ENCODE measurements at regions not wholly inside any gene's neighbourhood (a gene's known extent, or its start where the extent isn't known, plus 50 kb on each side); places are given as distances from the start of the nearest gene placed in this dataset.

DNA sequence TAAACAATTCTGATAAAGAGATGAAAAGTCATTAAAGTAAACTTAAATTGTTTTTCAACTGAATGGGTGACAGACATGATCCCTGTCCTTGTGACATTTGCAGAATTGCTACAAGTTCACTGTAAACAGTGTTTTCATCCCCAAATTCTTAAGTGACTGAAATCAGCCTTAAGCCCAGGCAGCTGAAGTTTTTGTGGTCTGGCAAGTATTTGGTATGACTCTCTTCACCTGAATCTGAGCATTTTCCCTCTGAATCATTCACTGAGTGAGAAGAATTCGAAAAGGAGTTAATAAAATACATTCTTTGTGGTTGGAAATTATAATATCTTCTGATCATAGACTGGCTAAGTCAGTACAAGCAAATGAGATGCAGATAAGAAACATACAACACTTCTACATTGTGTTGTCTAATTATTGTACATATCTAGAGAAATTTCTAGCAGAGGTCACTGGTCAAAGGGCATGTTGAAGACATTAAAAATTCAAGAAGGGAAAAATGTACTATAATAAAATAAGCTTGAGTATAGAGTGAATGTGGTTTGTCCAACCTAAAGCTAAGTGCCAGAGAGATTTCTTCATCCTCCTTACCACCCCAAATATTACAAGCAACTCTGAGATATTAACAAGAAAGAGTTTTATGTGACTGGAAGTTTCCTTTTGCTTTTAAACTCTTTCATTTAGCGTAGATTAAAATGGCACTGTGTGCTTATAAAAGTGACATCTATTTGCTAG is 177.8 kb upstream of the DIO2 start:
- no peaks in the 10 kb centered on the region for H4K20me1 ChIP-seq (ENCODE audit: insufficient read depth, low read length)
- H3K4me1 ChIP-seq (ENCODE audit: low read length): no peaks in the 10 kb centered on the region
- H3K79me2 ChIP-seq (ENCODE audit: low read length): no peaks in the 10 kb centered on the region
- H3K4me3 ChIP-seq (ENCODE audit: low read length): no peak overlapping the region
- DNase-seq: no peak
- no peaks in the 10 kb centered on the region for H3K9me3 ChIP-seq (replicated peaks; ENCODE audit: insufficient read depth, low read length)
- H3F3A ChIP-seq (ENCODE audit: insufficient read depth, low read length): no peaks in the 10 kb centered on the region
- H3K27me3 ChIP-seq (replicated peaks; ENCODE audit: insufficient read depth, low read length): no peaks in the 10 kb centered on the region
- H2AFZ ChIP-seq (ENCODE audit: low read length): no peak overlapping the region
- TF ChIP-seq, protein P1, sequence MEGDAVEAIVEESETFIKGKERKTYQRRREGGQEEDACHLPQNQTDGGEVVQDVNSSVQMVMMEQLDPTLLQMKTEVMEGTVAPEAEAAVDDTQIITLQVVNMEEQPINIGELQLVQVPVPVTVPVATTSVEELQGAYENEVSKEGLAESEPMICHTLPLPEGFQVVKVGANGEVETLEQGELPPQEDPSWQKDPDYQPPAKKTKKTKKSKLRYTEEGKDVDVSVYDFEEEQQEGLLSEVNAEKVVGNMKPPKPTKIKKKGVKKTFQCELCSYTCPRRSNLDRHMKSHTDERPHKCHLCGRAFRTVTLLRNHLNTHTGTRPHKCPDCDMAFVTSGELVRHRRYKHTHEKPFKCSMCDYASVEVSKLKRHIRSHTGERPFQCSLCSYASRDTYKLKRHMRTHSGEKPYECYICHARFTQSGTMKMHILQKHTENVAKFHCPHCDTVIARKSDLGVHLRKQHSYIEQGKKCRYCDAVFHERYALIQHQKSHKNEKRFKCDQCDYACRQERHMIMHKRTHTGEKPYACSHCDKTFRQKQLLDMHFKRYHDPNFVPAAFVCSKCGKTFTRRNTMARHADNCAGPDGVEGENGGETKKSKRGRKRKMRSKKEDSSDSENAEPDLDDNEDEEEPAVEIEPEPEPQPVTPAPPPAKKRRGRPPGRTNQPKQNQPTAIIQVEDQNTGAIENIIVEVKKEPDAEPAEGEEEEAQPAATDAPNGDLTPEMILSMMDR (IDR thresholded peaks at IDR 0.05; ENCODE audit: low read length): no peak
- TF ChIP-seq EZH2phosphoT487 (IDR thresholded peaks at IDR 0.05; ENCODE audit: low read length) (no peak), EZH2 (optimal IDR thresholded peaks at IDR 0.05; ENCODE audit: low read depth, low read length) (no peak)
- no peaks in the 10 kb centered on the region for H3K9me2 ChIP-seq (replicated peaks; ENCODE audit: insufficient read depth, low read length)
- H3K27ac ChIP-seq (ENCODE audit: low read length): no peak overlapping the region
- H3K4me2 ChIP-seq (ENCODE audit: low read depth, low read length): no peak overlapping the region
- no peak overlapping the region for H3K9ac ChIP-seq (ENCODE audit: low read length)
- H3K36me3 ChIP-seq (replicated peaks; ENCODE audit: insufficient read depth, low read length): no peaks in the 10 kb centered on the region

DNA sequence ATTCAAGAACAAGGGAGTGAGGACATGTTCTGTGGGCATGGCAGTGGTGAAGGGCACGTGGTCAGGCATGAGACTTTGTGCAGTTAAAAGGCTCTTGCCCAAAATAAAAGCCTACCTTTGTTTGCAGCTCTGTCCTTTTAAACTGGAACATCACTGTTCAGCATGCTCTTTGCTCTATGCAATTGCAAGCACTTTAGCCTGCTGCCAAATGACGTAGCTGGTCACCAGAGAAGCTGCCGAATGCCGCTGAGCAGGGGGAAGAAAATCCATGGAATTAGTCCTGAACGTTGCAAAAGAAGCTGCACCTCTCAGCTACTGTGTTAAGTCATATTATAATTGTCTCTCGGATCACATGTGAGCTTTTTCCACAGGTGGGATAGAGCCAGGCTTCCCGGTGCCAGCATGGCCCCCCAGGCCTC is 176.3 kb upstream of the DIO2 start:
- Histone ChIP-seq H3K9ac (ENCODE audit: low read length) (no peak overlapping the region), H2AFZ (ENCODE audit: low read length) (no peak overlapping the region), H3K4me1 (ENCODE audit: low read length) (no peaks in the 10 kb centered on the region), H3K79me2 (ENCODE audit: low read length) (no peaks in the 10 kb centered on the region), H3K9me3 (replicated peaks; ENCODE audit: insufficient read depth, low read length) (no peaks in the 10 kb centered on the region), H4K20me1 (ENCODE audit: insufficient read depth, low read length) (no peaks in the 10 kb centered on the region), H3F3A (ENCODE audit: insufficient read depth, low read length) (no peaks in the 10 kb centered on the region), H3K9me2 (replicated peaks; ENCODE audit: insufficient read depth, low read length) (no peaks in the 10 kb centered on the region), H3K27ac (ENCODE audit: low read length) (no peak overlapping the region), H3K4me3 (ENCODE audit: low read length) (no peak overlapping the region), H3K4me2 (ENCODE audit: low read depth, low read length) (no peak overlapping the region), H3K27me3 (replicated peaks; ENCODE audit: insufficient read depth, low read length) (no peaks in the 10 kb centered on the region), H3K36me3 (replicated peaks; ENCODE audit: insufficient read depth, low read length) (no peaks in the 10 kb centered on the region)
- no peak for TF ChIP-seq EZH2 (optimal IDR thresholded peaks at IDR 0.05; ENCODE audit: low read depth, low read length)
- no peak for TF ChIP-seq EZH2phosphoT487 (IDR thresholded peaks at IDR 0.05; ENCODE audit: low read length)
- TF ChIP-seq, protein P1 (IDR thresholded peaks at IDR 0.05; ENCODE audit: low read length): no peak
- DNase-seq: no peak

DNA sequence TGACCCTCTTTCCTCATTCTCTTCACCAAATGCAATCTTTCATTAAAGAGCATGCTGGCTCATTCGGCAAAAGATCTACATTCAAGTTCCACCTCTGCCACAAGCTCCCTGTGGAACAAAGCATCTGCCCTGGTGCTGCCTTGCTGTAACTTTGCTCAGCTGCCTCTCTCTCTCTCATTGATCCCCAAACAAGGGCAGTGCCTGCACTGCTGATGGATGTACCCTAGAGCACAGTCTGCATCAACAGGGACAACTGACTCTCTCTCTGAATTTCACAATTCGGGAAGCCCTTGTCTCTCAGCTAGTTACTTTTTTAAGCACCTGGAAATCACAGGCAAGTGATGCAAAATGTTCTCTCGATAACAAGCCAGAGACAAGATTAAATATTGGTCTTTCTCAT is 174.0 kb upstream of the DIO2 start:
- TF ChIP-seq, protein P1 (IDR thresholded peaks at IDR 0.05; ENCODE audit: low read length): no peak
- no peak for TF ChIP-seq EZH2 (optimal IDR thresholded peaks at IDR 0.05; ENCODE audit: low read depth, low read length)
- no peak for TF ChIP-seq EZH2phosphoT487 (IDR thresholded peaks at IDR 0.05; ENCODE audit: low read length)
- H3K27me3 ChIP-seq (replicated peaks; ENCODE audit: insufficient read depth, low read length): no peaks in the 10 kb centered on the region
- no peaks in the 10 kb centered on the region for H3F3A ChIP-seq (ENCODE audit: insufficient read depth, low read length)
- no peak overlapping the region for H3K9ac ChIP-seq (ENCODE audit: low read length)
- H3K9me2 ChIP-seq (replicated peaks; ENCODE audit: insufficient read depth, low read length): no peaks in the 10 kb centered on the region
- H3K27ac ChIP-seq (ENCODE audit: low read length): no peak overlapping the region
- H3K9me3 ChIP-seq (replicated peaks; ENCODE audit: insufficient read depth, low read length): no peaks in the 10 kb centered on the region
- H3K4me2 ChIP-seq (ENCODE audit: low read depth, low read length): no peak overlapping the region
- DNase-seq: no peak
- H3K79me2 ChIP-seq (ENCODE audit: low read length): no peaks in the 10 kb centered on the region
- no peak overlapping the region for H3K4me3 ChIP-seq (ENCODE audit: low read length)
- H3K4me1 ChIP-seq (ENCODE audit: low read length): no peaks in the 10 kb centered on the region
- no peaks in the 10 kb centered on the region for H3K36me3 ChIP-seq (replicated peaks; ENCODE audit: insufficient read depth, low read length)
- H2AFZ ChIP-seq (ENCODE audit: low read length): no peak overlapping the region
- no peaks in the 10 kb centered on the region for H4K20me1 ChIP-seq (ENCODE audit: insufficient read depth, low read length)
